Neutrophil (primary cell): ENCODE measurements at regions not wholly inside any gene's neighbourhood (a gene's known extent, or its start where the extent isn't known, plus 50 kb on each side); places are given as distances from the start of the nearest gene placed in this dataset.
A peak's percentile ranks its signal among the peaks of the same experiment; 100 is the strongest.

Experiments
- H3K27ac ChIP-seq: fragments of 200-600 bp; sonication (generic); 2 replicates; pipeline ENCODE4 v1.5.1; 2016; ENCODE audit warnings: mild to moderate bottlenecking, moderate library complexity
- H3K27me3 ChIP-seq: fragments of 200-600 bp; sonication (generic); 2 replicates; pipeline ENCODE4 v1.6.0; 2016; ENCODE audit warnings: mild to moderate bottlenecking
- H3K36me3 ChIP-seq: fragments of 200-600 bp; sonication (generic); 2 replicates; pipeline ENCODE4 v1.5.1; 2017
- H3K4me1 ChIP-seq, 2 experiments: fragments of 200-600 bp in 1 of 2; sonication (generic) in 1 of 2; 1 replicate in 1 of 2; 2 replicates in 1 of 2; pipeline versions ENCODE4 v1.5.1 to v1.6.1; 2013 to 2016; ENCODE audit warnings: low read depth in 1 of 2, low read length in 1 of 2, mild to moderate bottlenecking in 1 of 2, moderate library complexity in 1 of 2; ENCODE audit not compliant: control insufficient read depth in 1 of 2, insufficient read depth in 1 of 2
- H3K4me3 ChIP-seq, 2 experiments: fragments of 200-600 bp in 1 of 2; sonication (generic) in 1 of 2; 1 replicate in 1 of 2; 2 replicates in 1 of 2; pipeline ENCODE4 v1.5.1; 2013 to 2016; ENCODE audit warnings: low read depth in 1 of 2, low read length in 1 of 2, mild to moderate bottlenecking in 1 of 2, moderate library complexity in 1 of 2
- H3K9me3 ChIP-seq: fragments of 200-600 bp; sonication (generic); 2 replicates; pipeline ENCODE4 v1.5.1; 2016
- CTCF ChIP-seq: fragments of 200-600 bp; sonication (generic); IDR thresholded peaks from 2 replicates; pipeline ENCODE4 v1.5.1; 2016; ENCODE audit warnings: antibody characterized with exemption

GRCh38 chr18:10310626-10311025 is 143.8 kb upstream of the APCDD1 start:
- no peaks in the 10 kb centered on the region for H3K9me3 ChIP-seq
- H3K27ac ChIP-seq: no peak overlapping the region
- TF ChIP-seq CTCF: no peak
- no peaks in the 10 kb centered on the region for H3K27me3 ChIP-seq
- H3K36me3 ChIP-seq: no peaks in the 10 kb centered on the region
- peaks cover 20 to 23% of the 10 kb centered on the region in 2 experiments for H3K4me1 ChIP-seq
- no peak overlapping the region for H3K4me3 ChIP-seq

GRCh38 chr18:10312326-10313015 is 142.0 kb upstream of the APCDD1 start:
- TF ChIP-seq CTCF: no peak
- Histone ChIP-seq H3K27ac (no peak overlapping the region), H3K9me3 (no peaks in the 10 kb centered on the region), H3K4me3 (no peak overlapping the region), H3K4me1 (peaks cover 26 to 28% of the 10 kb centered on the region in 2 experiments), H3K36me3 (no peaks in the 10 kb centered on the region), H3K27me3 (no peaks in the 10 kb centered on the region)

- no peak overlapping the region for H3K27ac ChIP-seq
- H3K36me3 ChIP-seq: no peaks in the 10 kb centered on the region
- H3K4me1 ChIP-seq: peaks cover 24 to 26% of the 10 kb centered on the region in 2 experiments
- H3K9me3 ChIP-seq: no peaks in the 10 kb centered on the region
- TF ChIP-seq CTCF: no peak
- H3K4me3 ChIP-seq: no peak overlapping the region
- no peaks in the 10 kb centered on the region for H3K27me3 ChIP-seq
Observed at GRCh38 chr18:10313016-10313342, 141.5 kb upstream of the APCDD1 start.

GRCh38 chr18:10314066-10314465 is 140.4 kb upstream of the APCDD1 start:
- TF ChIP-seq CTCF: no peak
- H3K27me3 ChIP-seq: no peaks in the 10 kb centered on the region
- H3K4me3 ChIP-seq: no peak overlapping the region
- no peak overlapping the region for H3K27ac ChIP-seq
- H3K9me3 ChIP-seq: no peaks in the 10 kb centered on the region
- H3K36me3 ChIP-seq: no peaks in the 10 kb centered on the region
- H3K4me1 ChIP-seq: peaks cover 20% of the 10 kb centered on the region in 2 experiments

GRCh38 chr18:10315522-10315921 is 138.9 kb upstream of the APCDD1 start:
- no peak for TF ChIP-seq CTCF
- Histone ChIP-seq H3K36me3 (no peaks in the 10 kb centered on the region), H3K27ac (peak overlapping the region; percentile 67), H3K4me3 (no peak overlapping the region), H3K9me3 (no peaks in the 10 kb centered on the region), H3K27me3 (no peaks in the 10 kb centered on the region), H3K4me1 (peaks cover 20% of the 10 kb centered on the region in 2 experiments)

GRCh38 chr18:10316778-10317177 is 137.7 kb upstream of the APCDD1 start:
- no peak for TF ChIP-seq CTCF
- Histone ChIP-seq H3K27ac (no peak overlapping the region), H3K27me3 (no peaks in the 10 kb centered on the region), H3K9me3 (no peaks in the 10 kb centered on the region), H3K4me3 (no peak overlapping the region), H3K36me3 (no peaks in the 10 kb centered on the region), H3K4me1 (peaks cover 20% of the 10 kb centered on the region in 2 experiments)
